ENCODE measurements at regions not wholly inside any gene's neighbourhood (a gene's known extent, or its start where the extent isn't known, plus 50 kb on each side); places are given as distances from the start of the nearest gene placed in this dataset.

GRCh38 chr1:112219267-112219666 lies 176.7 kb upstream of the CTTNBP2NL start:
- TF ChIP-seq CTCF (IDR thresholded peaks at IDR 0.05): no peak
- no peak for TF ChIP-seq EP300 (IDR thresholded peaks at IDR 0.05)
- no peak for TF ChIP-seq POLR2AphosphoS5 (IDR thresholded peaks at IDR 0.05)

Data from suprapubic skin (tissue), 4 donors.